Caco-2 (cell line): ENCODE measurements at regions not wholly inside any gene's neighbourhood (a gene's known extent, or its start where the extent isn't known, plus 50 kb on each side); places are given as distances from the start of the nearest gene placed in this dataset.

Experiments
- BruUV-seq: library from RNA; stranded (reverse); fragments of 400-500 nt; replicated peaks from 2 replicates; lab custom pipeline; 2021; lab: Mats Ljungman, UMichigan
- CTCF ChIA-PET: fragments of 300-600 bp; sonication (Branson Sonifier 250); formaldehyde crosslinking; loops from one replicate; lab custom pipeline; 2022; ENCODE audit warnings: antibody characterized with exemption; lab: Charles Lee
- POLR2A ChIA-PET: fragments of 300-600 bp; sonication (Branson Sonifier 250); formaldehyde crosslinking; loops from one replicate; lab custom pipeline; 2022; ENCODE audit warnings: antibody characterized with exemption; lab: Charles Lee
- DNase-seq, 2 experiments: peaks; one replicate each; pipeline versions ENCODE4 v3.0.0 to v3.0.0-alpha.2; 2020 to 2022
- H3K27me3 ChIP-seq: replicated peaks from 2 replicates; pipeline ENCODE4 v1.6.0; 2011; ENCODE audit warnings: low read length; ENCODE audit not compliant: control insufficient read depth, insufficient read depth
- H3K36me3 ChIP-seq: 2 replicates; pipeline ENCODE4 v1.5.1; 2011; ENCODE audit warnings: low read length; ENCODE audit not compliant: control insufficient read depth, insufficient read depth
- H3K4me1 ChIP-seq: fragments of 250-450 bp; sonication (Bioruptor Pico); 2 replicates; pipeline ENCODE4 v1.5.1; 2020; ENCODE audit warnings: mild to moderate bottlenecking
- H3K4me3 ChIP-seq: 2 replicates; pipeline ENCODE4 v1.5.1; 2011; ENCODE audit warnings: low read depth, mild to moderate bottlenecking, control low read depth, low read length
- H3K9me3 ChIP-seq: fragments of 250-450 bp; sonication (Bioruptor Pico); 2 replicates; pipeline ENCODE4 v1.5.1; 2020; ENCODE audit warnings: mild to moderate bottlenecking, moderate library complexity
- H3K27ac Mint-ChIP-seq: one replicate; pipeline ENCODE4 v1.8.0; 2022; ENCODE audit warnings: mixed read lengths; ENCODE audit not compliant: unreplicated experiment
- H3K27me3 Mint-ChIP-seq: one replicate; pipeline ENCODE4 v1.8.0; 2022; ENCODE audit warnings: mixed read lengths; ENCODE audit not compliant: insufficient read depth, unreplicated experiment
- H3K36me3 Mint-ChIP-seq: one replicate; pipeline ENCODE4 v1.8.0; 2022; ENCODE audit warnings: mild to moderate bottlenecking, mixed read lengths; ENCODE audit not compliant: insufficient read depth, unreplicated experiment
- H3K4me1 Mint-ChIP-seq: one replicate; pipeline ENCODE4 v1.8.0; 2022; ENCODE audit warnings: low read depth, mixed read lengths; ENCODE audit not compliant: unreplicated experiment
- H3K4me3 Mint-ChIP-seq: one replicate; pipeline ENCODE4 v1.8.0; 2022; ENCODE audit warnings: mild to moderate bottlenecking, moderate library complexity, mixed read lengths; ENCODE audit not compliant: unreplicated experiment
- H3K9me3 Mint-ChIP-seq: one replicate; pipeline ENCODE4 v1.8.0; 2022; ENCODE audit warnings: mixed read lengths; ENCODE audit not compliant: unreplicated experiment
- CTCF ChIP-seq, 2 experiments: fragments of 200-600 bp in 1 of 2; IDR thresholded peaks; 1 replicate in 1 of 2; 2 replicates in 1 of 2; pipeline versions ENCODE4 v1.5.1 to v1.8.0; 2011 to 2022; ENCODE audit warnings: antibody characterized with exemption in 1 of 2, control low read depth in 1 of 2, inconsistent platforms in 1 of 2, low read depth in 1 of 2, low read length in 1 of 2, mild to moderate bottlenecking in 1 of 2, moderate library complexity in 1 of 2; ENCODE audit not compliant: insufficient read depth in 1 of 2, severe bottlenecking in 1 of 2, unreplicated experiment in 1 of 2
- intact Hi-C: fragments of 100-400 bp; cut with micrococcal nuclease; formaldehyde crosslinking; loops from one replicate; pipeline ENCODE4 v1.10.0; 2022; ENCODE audit not compliant: unreplicated experiment

- intact Hi-C loops = no loop called here
- no peak for DNase-seq
- no TSS peak for BruUV-seq
- no peak overlapping the region for H3K4me3 ChIP-seq
- no peak overlapping the region for H3K27ac Mint-ChIP-seq
- TF ChIP-seq CTCF (IDR thresholded peaks at IDR 0.05; ENCODE audit: insufficient read depth in 1 of 2, low read depth in 1 of 2, low read length in 1 of 2, severe bottlenecking in 1 of 2, unreplicated experiment in 1 of 2) = no peak
- ChIA-PET POLR2A (no interaction called here), CTCF (no interaction called here)
- no peaks in the 10 kb centered on the region for H3K4me1 ChIP-seq
- no peaks in the 10 kb centered on the region for H3K9me3 Mint-ChIP-seq
- no peaks in the 10 kb centered on the region; the same call in 1 of the 2 replicates for H3K9me3 ChIP-seq
- no peak overlapping the region for H3K4me3 Mint-ChIP-seq
- peaks cover 5% of the 10 kb centered on the region for H3K27me3 Mint-ChIP-seq
- no peaks in the 10 kb centered on the region for H3K36me3 ChIP-seq
- no peaks in the 10 kb centered on the region for H3K4me1 Mint-ChIP-seq
- H3K27me3 ChIP-seq = no peaks in the 10 kb centered on the region
- no peaks in the 10 kb centered on the region for H3K36me3 Mint-ChIP-seq
Measured at GRCh38 chr3:53401154-53401553, 53.8 kb upstream of the DCP1A start.

- intact Hi-C loops = no loop called here
- Histone ChIP-seq H3K9me3 (no peaks in the 10 kb centered on the region), H3K36me3 (no peaks in the 10 kb centered on the region), H3K27me3 (no peaks in the 10 kb centered on the region), H3K4me1 (no peaks in the 10 kb centered on the region), H3K4me3 (no peak overlapping the region)
- Mint-ChIP-seq H3K36me3 (no peaks in the 10 kb centered on the region), H3K9me3 (no peaks in the 10 kb centered on the region), H3K4me1 (no peaks in the 10 kb centered on the region), H3K27ac (no peak overlapping the region), H3K4me3 (no peak overlapping the region), H3K27me3 (peaks cover 5% of the 10 kb centered on the region)
- POLR2A ChIA-PET = no interaction called here
- no peak for TF ChIP-seq CTCF (IDR thresholded peaks at IDR 0.05; ENCODE audit: insufficient read depth in 1 of 2, low read depth in 1 of 2, low read length in 1 of 2, severe bottlenecking in 1 of 2, unreplicated experiment in 1 of 2)
- CTCF ChIA-PET = no interaction called here
- BruUV-seq = no TSS peak
- DNase-seq = no peak
Measured at GRCh38 chr3:53402326-53402725, 55.0 kb upstream of the DCP1A start.

- BruUV-seq = no TSS peak
- H3K27me3 ChIP-seq = no peaks in the 10 kb centered on the region
- CTCF ChIA-PET = interaction anchor here (0.6 kb wide), 1 partner anchor 304 kb away, joined by 3 read pairs; no protein-coding TSS in a partner anchor
- Mint-ChIP-seq H3K27ac (no peak overlapping the region), H3K4me1 (peaks cover 5% of the 10 kb centered on the region), H3K9me3 (peaks cover 33% of the 10 kb centered on the region), H3K4me3 (no peak overlapping the region), H3K36me3 (no peaks in the 10 kb centered on the region), H3K27me3 (no peaks in the 10 kb centered on the region)
- DNase-seq = peak in 1 of 2 experiments; percentile 2
- intact Hi-C loops = no loop called here
- no peak for TF ChIP-seq CTCF (IDR thresholded peaks at IDR 0.05; ENCODE audit: insufficient read depth in 1 of 2, low read depth in 1 of 2, low read length in 1 of 2, severe bottlenecking in 1 of 2, unreplicated experiment in 1 of 2)
- 0 out of 2 replicates have a peak, but pooled peaks cover 4% of the 10 kb centered on the region for H3K4me1 ChIP-seq
- POLR2A ChIA-PET = no interaction called here
- no peaks in the 10 kb centered on the region for H3K36me3 ChIP-seq
- H3K4me3 ChIP-seq = no peak overlapping the region
- peaks cover 22% of the 10 kb centered on the region for H3K9me3 ChIP-seq
Measured at GRCh38 chr3:53411371-53411770, 64.0 kb upstream of the DCP1A start.
